Astrocyte (in vitro differentiated cells and primary cell): ENCODE measurements at regions not wholly inside any gene's neighbourhood (a gene's known extent, or its start where the extent isn't known, plus 50 kb on each side); places are given as distances from the start of the nearest gene placed in this dataset.

Source experiments
- DNase-seq: peaks from one replicate; pipeline ENCODE4 v3.0.0-alpha.2; 2010; ENCODE audit warnings: low read depth
- FAIRE-seq: peaks from 2 replicates; lab custom pipeline; 2011; peaks lifted over from hg19 to GRCh38; lab: Jason Lieb, UNC
- H2AFZ ChIP-seq: 2 replicates; pipeline ENCODE4 v1.6.0; 2012; ENCODE audit warnings: low read depth, low read length, inconsistent platforms
- H3K27ac ChIP-seq: 2 replicates; pipeline ENCODE4 v1.5.1; 2011; ENCODE audit warnings: low read depth, low read length, inconsistent platforms
- H3K27me3 ChIP-seq: 2 replicates; pipeline ENCODE4 v1.6.0; 2011; ENCODE audit warnings: low read length, inconsistent platforms; ENCODE audit not compliant: insufficient read depth
- H3K36me3 ChIP-seq: 2 replicates; pipeline ENCODE4 v1.5.1; 2011; ENCODE audit warnings: low read length, inconsistent platforms; ENCODE audit not compliant: insufficient read depth
- H3K4me1 ChIP-seq: 2 replicates; pipeline ENCODE4 v1.5.1; 2011; ENCODE audit warnings: low read length, inconsistent platforms; ENCODE audit not compliant: insufficient read depth
- H3K4me2 ChIP-seq: 2 replicates; pipeline ENCODE4 v1.6.0; 2012; ENCODE audit warnings: low read length, inconsistent platforms
- H3K4me3 ChIP-seq: 2 replicates; pipeline ENCODE4 v1.5.1; 2011; ENCODE audit warnings: low read depth, mild to moderate bottlenecking, low read length, inconsistent platforms; ENCODE audit not compliant: insufficient read depth
- H3K79me2 ChIP-seq: 2 replicates; pipeline ENCODE4 v1.6.0; 2012; ENCODE audit warnings: mild to moderate bottlenecking, low read length, inconsistent platforms; ENCODE audit not compliant: insufficient read depth
- H3K9ac ChIP-seq: 2 replicates; pipeline ENCODE4 v1.6.0; 2012; ENCODE audit warnings: mild to moderate bottlenecking, low read length, inconsistent platforms
- H3K9me3 ChIP-seq: 2 replicates; pipeline ENCODE4 v1.5.1; 2012; ENCODE audit warnings: low read depth, mild to moderate bottlenecking, low read length, inconsistent platforms; ENCODE audit not compliant: insufficient read depth
- H4K20me1 ChIP-seq: 2 replicates; pipeline ENCODE4 v1.6.0; 2012; ENCODE audit warnings: low read length, inconsistent platforms; ENCODE audit not compliant: insufficient read depth
- H3K27ac Mint-ChIP-seq: one replicate; pipeline ENCODE4 v1.8.0; 2021; ENCODE audit warnings: mild to moderate bottlenecking, mixed read lengths; ENCODE audit not compliant: unreplicated experiment
- H3K27me3 Mint-ChIP-seq: one replicate; pipeline ENCODE4 v1.8.0; 2021; ENCODE audit warnings: low read depth, mixed read lengths; ENCODE audit not compliant: unreplicated experiment
- H3K36me3 Mint-ChIP-seq: one replicate; pipeline ENCODE4 v1.8.0; 2021; ENCODE audit warnings: low read depth, mixed read lengths; ENCODE audit not compliant: unreplicated experiment
- H3K4me1 Mint-ChIP-seq: one replicate; pipeline ENCODE4 v1.8.0; 2021; ENCODE audit warnings: low read depth, mixed read lengths; ENCODE audit not compliant: unreplicated experiment
- H3K4me3 Mint-ChIP-seq: one replicate; pipeline ENCODE4 v1.8.0; 2021; ENCODE audit warnings: mild to moderate bottlenecking, moderate library complexity, mixed read lengths; ENCODE audit not compliant: unreplicated experiment
- H3K9me3 Mint-ChIP-seq: one replicate; pipeline ENCODE4 v1.8.0; 2021; ENCODE audit warnings: mild to moderate bottlenecking, mixed read lengths; ENCODE audit not compliant: unreplicated experiment
- CTCF ChIP-seq: IDR thresholded peaks from 2 replicates; pipeline ENCODE4 v1.5.1; 2011; ENCODE audit warnings: low read depth, mild to moderate bottlenecking, inconsistent platforms, low read length, moderate library complexity; ENCODE audit not compliant: insufficient read depth
- EZH2 ChIP-seq: IDR thresholded peaks from 2 replicates; pipeline ENCODE4 v1.6.1; 2012; ENCODE audit warnings: mild to moderate bottlenecking, low read length, inconsistent platforms; ENCODE audit not compliant: insufficient read depth

GRCh38 chr16:5693426-5693825, 595.8 kb upstream of the EEF2KMT start:
- peaks cover 26% of the 10 kb centered on the region for H3K27me3 Mint-ChIP-seq
- FAIRE-seq: no peak
- H3K27ac Mint-ChIP-seq: no peak overlapping the region

GRCh38 chr16:5681966-5682365, 584.4 kb upstream of the EEF2KMT start:
- no peak overlapping the region for H3K4me2 ChIP-seq
- TF ChIP-seq CTCF: no peak
- TF ChIP-seq EZH2: no peak
- no peaks in the 10 kb centered on the region for H3K79me2 ChIP-seq
- Mint-ChIP-seq H3K27ac (no peak overlapping the region), H3K36me3 (no peaks in the 10 kb centered on the region), H3K4me3 (no peak overlapping the region), H3K9me3 (no peaks in the 10 kb centered on the region), H3K27me3 (peaks cover 12% of the 10 kb centered on the region), H3K4me1 (no peaks in the 10 kb centered on the region)
- no peaks in the 10 kb centered on the region for H3K9me3 ChIP-seq
- DNase-seq: no peak
- H3K4me1 ChIP-seq: no peaks in the 10 kb centered on the region
- H2AFZ ChIP-seq: no peak overlapping the region
- no peak overlapping the region for H3K9ac ChIP-seq
- no peak overlapping the region for H3K4me3 ChIP-seq
- no peak overlapping the region for H3K27ac ChIP-seq
- H3K36me3 ChIP-seq: no peaks in the 10 kb centered on the region
- no peaks in the 10 kb centered on the region for H4K20me1 ChIP-seq
- no peaks in the 10 kb centered on the region for H3K27me3 ChIP-seq
- FAIRE-seq: no peak

More at GRCh38 chr16:5693426-5693825, 595.8 kb upstream of the EEF2KMT start:
- Histone ChIP-seq H3K4me1 (no peaks in the 10 kb centered on the region), H3K27ac (no peak overlapping the region), H3K27me3 (no peaks in the 10 kb centered on the region), H3K79me2 (no peaks in the 10 kb centered on the region), H3K4me2 (no peak overlapping the region), H2AFZ (no peak overlapping the region), H4K20me1 (no peaks in the 10 kb centered on the region), H3K9ac (no peak overlapping the region), H3K4me3 (no peak overlapping the region), H3K9me3 (no peaks in the 10 kb centered on the region), H3K36me3 (no peaks in the 10 kb centered on the region)
- Mint-ChIP-seq H3K9me3 (no peaks in the 10 kb centered on the region), H3K36me3 (no peaks in the 10 kb centered on the region), H3K4me3 (no peak overlapping the region), H3K4me1 (no peaks in the 10 kb centered on the region)
- TF ChIP-seq CTCF (no peak), EZH2 (no peak)
- no peak for DNase-seq

- Mint-ChIP-seq H3K27me3 (peaks cover 23% of the 10 kb centered on the region), H3K27ac (no peak overlapping the region), H3K4me1 (no peaks in the 10 kb centered on the region), H3K4me3 (no peak overlapping the region), H3K9me3 (no peaks in the 10 kb centered on the region), H3K36me3 (no peaks in the 10 kb centered on the region)
- Histone ChIP-seq H3K4me2 (no peak overlapping the region), H4K20me1 (no peaks in the 10 kb centered on the region), H3K79me2 (no peaks in the 10 kb centered on the region), H3K9me3 (no peaks in the 10 kb centered on the region), H2AFZ (no peak overlapping the region), H3K4me1 (no peaks in the 10 kb centered on the region), H3K36me3 (no peaks in the 10 kb centered on the region), H3K9ac (no peak overlapping the region), H3K27ac (no peak overlapping the region), H3K27me3 (no peaks in the 10 kb centered on the region), H3K4me3 (no peak overlapping the region)
- TF ChIP-seq EZH2: no peak
- no peak for DNase-seq
- no peak for FAIRE-seq
Observed at GRCh38 chr16:5678371-5678770, 580.8 kb upstream of the EEF2KMT start.
